GM19239 (cell line): ENCODE measurements at regions not wholly inside any gene's neighbourhood (a gene's known extent, or its start where the extent isn't known, plus 50 kb on each side); places are given as distances from the start of the nearest gene placed in this dataset.
"Not testable (repeated sequence)": the region's sequence is repeated elsewhere in the genome, so short reads cannot be mapped to it uniquely, and the experiment has no call there.

ENCODE experiments used
- DNase-seq: peaks from one replicate; pipeline ENCODE4 v3.0.0; 2011; ENCODE audit warnings: low spot score; ENCODE audit not compliant: insufficient read length
- FAIRE-seq: peaks from 2 replicates; lab custom pipeline; 2011; peaks lifted over from hg19 to GRCh38; lab: Jason Lieb, UNC

DNA sequence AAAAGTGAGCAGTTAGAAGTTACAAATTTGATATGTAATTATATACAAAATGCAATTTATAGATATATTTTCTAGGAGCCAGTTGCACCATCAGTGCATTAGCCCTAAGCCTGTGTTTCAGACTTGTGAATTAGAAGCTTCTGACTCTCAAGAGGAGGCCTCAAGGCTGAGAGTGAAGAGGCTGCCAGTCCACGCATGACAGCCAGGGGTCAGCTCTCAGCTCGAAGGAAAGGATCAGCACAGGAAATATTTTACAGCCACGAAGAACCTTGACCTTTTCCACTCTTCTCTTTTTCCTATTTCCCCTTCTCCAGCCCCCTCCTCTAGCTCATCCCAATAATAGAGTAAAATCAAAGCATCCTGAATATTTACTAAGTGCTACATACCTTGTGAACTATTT lies 642.4 kb downstream of the TRIML1 start:
- FAIRE-seq (no peak), DNase-seq (no peak)

DNA sequence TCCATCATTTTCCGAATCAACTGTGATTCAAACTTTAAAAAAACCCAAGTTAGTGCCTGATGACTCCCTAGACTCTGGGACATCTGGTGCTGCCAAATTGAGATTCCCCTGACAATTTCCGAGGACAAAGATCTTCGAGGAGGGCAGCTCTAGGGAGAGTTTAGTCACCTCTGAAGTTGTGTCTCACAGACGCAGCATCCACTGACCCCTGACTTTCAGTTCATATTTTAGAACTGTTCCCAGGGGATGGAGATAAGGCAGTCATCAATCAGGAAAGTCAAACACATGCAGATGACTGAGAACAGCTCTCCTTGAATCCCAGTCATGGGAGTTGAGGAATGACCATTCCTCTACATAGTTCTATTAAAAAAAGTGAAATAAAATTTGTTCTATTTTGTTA lies 643.9 kb downstream of the TRIML1 start:
- no peak for FAIRE-seq
- no peak for DNase-seq

- no peak for FAIRE-seq
- no peak for DNase-seq
Measured at GRCh38 chr4:188783606-188784160, 644.4 kb downstream of the TRIML1 start.

DNA sequence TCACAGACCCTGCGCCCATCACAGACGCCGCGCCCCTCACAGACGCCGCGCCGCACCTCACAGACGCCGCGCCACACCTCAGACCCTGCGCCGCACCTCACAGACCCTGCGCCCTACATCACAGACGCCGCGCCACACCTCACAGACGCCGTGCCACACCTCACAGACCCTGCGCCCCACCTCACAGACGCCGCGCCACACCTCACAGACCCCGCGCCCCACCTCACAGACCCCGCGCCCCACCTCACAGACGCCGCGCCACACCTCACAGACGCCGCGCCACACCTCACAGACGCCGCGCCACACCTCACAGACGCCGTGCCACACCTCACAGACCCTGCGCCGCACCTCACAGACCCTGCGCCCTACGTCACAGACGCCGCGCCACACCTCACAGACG lies 657.4 kb downstream of the TRIML1 start:
- not testable (repeated sequence) for DNase-seq, FAIRE-seq

GRCh38 chr4:188797011-188797410 lies 657.8 kb downstream of the TRIML1 start:
- not testable (repeated sequence) for FAIRE-seq, DNase-seq

DNA sequence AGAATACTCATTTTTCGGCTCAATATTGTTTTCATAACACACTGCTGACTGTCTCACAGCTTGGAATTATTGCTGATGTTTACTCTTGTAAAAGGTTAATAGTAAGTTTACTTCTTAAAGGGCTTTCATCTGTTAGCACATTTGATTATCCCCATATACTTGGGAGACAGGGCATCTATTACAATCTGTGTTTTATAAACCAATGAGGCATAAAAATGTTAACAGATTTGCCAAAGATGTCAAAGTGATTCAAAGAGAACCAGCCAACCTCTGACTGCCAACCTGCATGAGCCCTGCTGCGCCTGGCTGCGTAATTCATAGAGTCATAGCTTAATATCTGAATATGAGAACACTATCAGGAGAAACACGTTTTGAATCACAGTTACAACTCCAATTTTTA lies 665.6 kb downstream of the TRIML1 start:
- FAIRE-seq, result no peak

DNA sequence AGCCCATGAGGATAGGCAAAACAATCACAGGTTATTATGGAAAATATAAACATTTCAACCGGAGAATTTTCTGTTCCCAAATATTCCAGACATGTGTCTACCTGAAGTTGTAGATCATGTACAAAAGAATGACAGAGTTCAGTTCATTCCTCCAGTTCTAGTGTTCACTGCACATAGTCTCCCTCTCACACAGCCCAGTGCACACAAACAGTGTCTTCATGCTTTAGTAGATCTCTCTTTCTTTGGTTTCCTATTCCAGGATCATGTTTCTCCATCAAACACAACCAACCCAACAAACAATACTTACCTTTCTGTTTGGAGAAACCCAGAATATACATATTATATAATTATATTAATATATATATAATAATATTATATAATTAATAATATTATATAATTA lies 671.9 kb downstream of the TRIML1 start:
- FAIRE-seq, result no peak
- DNase-seq, result no peak

More for the DNA sequence above, 665.6 kb downstream of the TRIML1 start:
- DNase-seq, result no peak

GRCh38 chr4:188812644-188813043 lies 673.4 kb downstream of the TRIML1 start:
- no peak for FAIRE-seq
- no peak for DNase-seq

GRCh38 chr4:188818300-188818699 lies 679.1 kb downstream of the TRIML1 start:
- DNase-seq, result no peak
- FAIRE-seq, result no peak

- DNase-seq, result no peak
- FAIRE-seq, result no peak
Measured at GRCh38 chr4:188819233-188819632, 680.0 kb downstream of the TRIML1 start.

GRCh38 chr4:188821500-188821899 lies 682.3 kb downstream of the TRIML1 start:
- DNase-seq (no peak), FAIRE-seq (no peak)

DNA sequence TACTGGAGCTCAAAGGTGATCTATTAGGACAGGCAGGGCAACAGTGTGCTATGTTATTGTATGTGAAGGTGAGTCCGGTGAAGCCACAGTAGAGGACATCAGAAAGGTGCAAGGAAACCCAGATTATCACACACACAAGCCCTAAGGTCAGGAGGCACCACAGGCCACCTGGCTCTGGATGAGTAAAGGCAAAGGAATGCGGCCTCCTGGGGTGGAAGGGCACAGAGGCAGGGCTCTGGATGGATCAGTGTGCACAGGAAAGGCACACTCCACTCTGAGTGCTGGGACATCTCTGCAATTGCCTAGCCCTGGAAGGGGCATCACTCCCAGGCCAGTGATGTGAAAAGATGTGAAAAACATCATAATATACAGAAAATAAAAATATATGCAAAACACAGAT lies 683.5 kb downstream of the TRIML1 start:
- no peak for FAIRE-seq

DNA sequence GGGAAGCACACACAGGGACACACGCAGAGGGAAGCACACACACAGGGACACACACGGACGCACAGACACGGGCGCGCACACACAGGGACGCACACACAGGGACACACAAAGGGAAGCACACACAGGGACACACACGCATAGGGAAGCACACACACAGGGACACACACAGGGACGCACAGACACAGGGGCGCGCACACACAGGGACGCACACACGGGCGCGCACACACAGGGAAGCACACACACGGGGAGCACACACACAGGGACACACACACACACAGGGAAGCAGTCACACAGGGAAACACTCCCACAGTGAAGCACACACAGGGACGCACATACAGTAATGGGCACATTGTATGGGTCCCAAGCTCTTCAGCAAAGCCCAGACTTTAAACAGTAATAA lies 685.3 kb downstream of the TRIML1 start:
- FAIRE-seq, result no peak
- DNase-seq, result no peak

More for the DNA sequence above, 683.5 kb downstream of the TRIML1 start:
- DNase-seq, result no peak

DNA sequence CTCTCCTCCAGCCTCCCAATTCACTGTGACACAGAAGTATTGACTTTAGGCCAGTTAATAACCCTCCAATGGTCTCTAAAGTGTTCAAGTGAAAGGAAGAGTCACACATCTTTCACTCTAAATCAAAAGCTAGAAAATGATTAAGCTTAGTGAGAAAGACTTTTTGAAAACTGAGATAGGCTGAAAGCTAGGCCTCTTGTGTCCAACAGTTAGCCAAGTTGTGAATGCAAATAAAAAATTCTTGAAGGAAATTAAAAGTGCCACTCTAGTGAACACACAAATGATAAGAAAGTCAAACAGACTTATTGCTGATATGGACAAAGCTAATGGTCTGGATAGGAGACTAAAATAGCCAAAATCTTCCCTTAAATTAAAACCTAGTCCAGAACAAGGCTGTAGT lies 687.2 kb downstream of the TRIML1 start:
- no peak for DNase-seq

GRCh38 chr4:188839704-188840103 lies 700.5 kb downstream of the TRIML1 start:
- FAIRE-seq, result no peak
- DNase-seq, result no peak

More for the DNA sequence above, 687.2 kb downstream of the TRIML1 start:
- no peak for FAIRE-seq

- no peak for DNase-seq
- no peak for FAIRE-seq
Measured at GRCh38 chr4:188841523-188841922, 702.3 kb downstream of the TRIML1 start.

DNA sequence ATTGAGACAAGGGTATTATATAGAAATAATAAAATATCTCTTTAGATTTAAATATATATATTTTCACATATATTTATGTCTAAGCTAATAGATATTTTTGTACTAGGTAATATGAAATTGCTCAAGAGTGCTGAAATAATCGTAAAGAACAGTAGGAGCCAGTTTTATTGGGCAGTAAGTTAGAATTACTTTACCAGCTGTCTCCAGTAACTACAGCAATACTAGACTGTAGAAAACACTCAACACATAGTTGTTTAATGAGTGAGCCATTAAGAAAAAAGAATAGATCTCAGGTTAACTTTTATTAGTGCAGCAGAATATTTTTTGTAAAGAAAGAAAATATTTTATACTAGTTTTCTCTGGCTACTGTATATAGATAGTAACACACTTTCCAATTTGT lies 715.2 kb downstream of the TRIML1 start:
- DNase-seq (no peak), FAIRE-seq (no peak)

DNA sequence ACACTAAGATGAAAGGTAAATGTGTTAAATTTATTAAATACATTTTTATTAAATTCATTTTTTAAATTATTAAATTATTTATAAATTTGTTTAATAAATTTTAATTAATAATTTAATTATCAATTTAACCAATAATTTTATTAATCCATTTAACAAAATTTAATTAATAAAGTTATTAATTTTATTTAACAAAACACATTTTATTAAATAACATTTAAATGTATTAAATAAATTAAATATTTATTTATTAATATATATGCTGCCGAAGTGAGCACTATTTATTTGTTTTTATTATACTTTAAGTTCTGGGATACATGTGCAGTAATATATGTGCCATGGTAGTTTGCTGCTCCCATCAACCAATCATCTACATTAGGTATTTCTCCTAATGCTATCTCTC lies 719.5 kb downstream of the TRIML1 start:
- FAIRE-seq (no peak), DNase-seq (no peak)

GRCh38 chr4:188864741-188865140 lies 725.5 kb downstream of the TRIML1 start:
- no peak for FAIRE-seq

DNA sequence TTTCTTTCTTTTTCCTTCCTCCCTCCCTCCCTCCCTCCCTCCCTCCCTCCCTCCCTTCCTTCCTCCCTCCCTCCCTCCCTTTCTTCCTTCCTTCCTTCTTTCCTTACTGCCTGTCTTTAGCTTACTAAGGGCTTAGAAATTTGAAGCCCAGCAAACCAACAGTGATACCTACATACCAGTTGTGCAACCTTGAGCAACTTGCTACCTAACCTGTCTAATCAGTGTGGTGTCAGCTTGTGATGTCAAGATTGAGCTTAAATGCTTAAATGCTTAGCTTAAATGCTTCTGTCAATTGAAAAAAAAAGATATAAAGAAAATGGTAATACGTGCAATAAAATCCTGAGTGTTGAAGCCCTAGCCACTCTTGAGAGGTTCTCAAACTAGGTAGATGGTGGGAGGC lies 728.6 kb downstream of the TRIML1 start:
- FAIRE-seq (no peak), DNase-seq (no peak)

More at GRCh38 chr4:188864741-188865140, 725.5 kb downstream of the TRIML1 start:
- no peak for DNase-seq

- no peak for DNase-seq
Measured at GRCh38 chr4:188869581-188869980, 730.3 kb downstream of the TRIML1 start.

GRCh38 chr4:188872809-188873208 lies 733.6 kb downstream of the TRIML1 start:
- no peak for DNase-seq
- FAIRE-seq, result no peak

More at GRCh38 chr4:188869581-188869980, 730.3 kb downstream of the TRIML1 start:
- FAIRE-seq, result no peak
